ENCODE measurements at regions not wholly inside any gene's neighbourhood (a gene's known extent, or its start where the extent isn't known, plus 50 kb on each side); places are given as distances from the start of the nearest gene placed in this dataset.

- H3K27me3 ChIP-seq, result no peaks in the 10 kb centered on the region
These were observed 365.2 kb downstream of the OTUD1 start for GRCh38 chr10:23804125-23804524.

GRCh38 chr10:23813687-23814086, 374.8 kb downstream of the OTUD1 start:
- no peak for TF ChIP-seq CTCF (IDR thresholded peaks at IDR 0.05)
- H3K27ac ChIP-seq, result no peak overlapping the region
- H3K9me3 ChIP-seq, result no peaks in the 10 kb centered on the region
- H3K27me3 ChIP-seq, result no peaks in the 10 kb centered on the region
- no peaks in the 10 kb centered on the region for H3K4me1 ChIP-seq
- H3K4me3 ChIP-seq, result no peak overlapping the region
- ATAC-seq (no peak), DNase-seq (no peak)
- intact Hi-C loops (cut with DNase I), result no loop called here
- H3K36me3 ChIP-seq, result no peaks in the 10 kb centered on the region

More at GRCh38 chr10:23804125-23804524, 365.2 kb downstream of the OTUD1 start:
- intact Hi-C loops (cut with DNase I), result no loop called here
- Histone ChIP-seq H3K27ac (no peak overlapping the region), H3K4me3 (no peak overlapping the region), H3K36me3 (no peaks in the 10 kb centered on the region), H3K9me3 (no peaks in the 10 kb centered on the region), H3K4me1 (no peaks in the 10 kb centered on the region)
- TF ChIP-seq CTCF (IDR thresholded peaks at IDR 0.05), result no peak
- DNase-seq, result no peak
- no peak for ATAC-seq

GRCh38 chr10:23818484-23818883, 379.6 kb downstream of the OTUD1 start:
- intact Hi-C loops (cut with DNase I), result no loop called here
- no peak for TF ChIP-seq CTCF (IDR thresholded peaks at IDR 0.05)
- ATAC-seq (no peak), DNase-seq (no peak)
- Histone ChIP-seq H3K27me3 (no peaks in the 10 kb centered on the region), H3K36me3 (no peaks in the 10 kb centered on the region), H3K27ac (no peak overlapping the region), H3K9me3 (no peaks in the 10 kb centered on the region), H3K4me1 (no peaks in the 10 kb centered on the region), H3K4me3 (no peak overlapping the region)

GRCh38 chr10:23820792-23821191, 381.9 kb downstream of the OTUD1 start:
- ATAC-seq (no peak), DNase-seq (no peak)
- no peaks in the 10 kb centered on the region for H3K4me1 ChIP-seq
- intact Hi-C loops (cut with DNase I), result no loop called here
- no peak overlapping the region for H3K27ac ChIP-seq
- H3K9me3 ChIP-seq, result no peaks in the 10 kb centered on the region
- no peak overlapping the region for H3K4me3 ChIP-seq
- no peak for TF ChIP-seq CTCF (IDR thresholded peaks at IDR 0.05)
- H3K27me3 ChIP-seq, result no peaks in the 10 kb centered on the region
- no peaks in the 10 kb centered on the region for H3K36me3 ChIP-seq

GRCh38 chr10:23824822-23825221, 384.1 kb upstream of the KIAA1217 start:
- no peak overlapping the region for H3K4me3 ChIP-seq
- TF ChIP-seq CTCF (IDR thresholded peaks at IDR 0.05), result no peak
- no peaks in the 10 kb centered on the region for H3K4me1 ChIP-seq
- no peaks in the 10 kb centered on the region for H3K27me3 ChIP-seq
- no peaks in the 10 kb centered on the region for H3K9me3 ChIP-seq
- H3K27ac ChIP-seq, result no peak overlapping the region
- no peak for DNase-seq
- intact Hi-C loops (cut with DNase I), result no loop called here
- no peak for ATAC-seq
- H3K36me3 ChIP-seq, result no peaks in the 10 kb centered on the region

- ATAC-seq (peak; percentile 60), DNase-seq (no peak)
- H3K4me3 ChIP-seq, result no peak overlapping the region
- no peak for TF ChIP-seq CTCF (IDR thresholded peaks at IDR 0.05)
- H3K36me3 ChIP-seq, result no peaks in the 10 kb centered on the region
- no peaks in the 10 kb centered on the region for H3K27me3 ChIP-seq
- H3K9me3 ChIP-seq, result no peaks in the 10 kb centered on the region
- no peak overlapping the region for H3K27ac ChIP-seq
- intact Hi-C loops (cut with DNase I), result no loop called here
- H3K4me1 ChIP-seq, result no peaks in the 10 kb centered on the region
These were observed 382.5 kb upstream of the KIAA1217 start for GRCh38 chr10:23826421-23826820.

Data from upper lobe of right lung (tissue), 1 donor.